NCI-H524 (cell line): ENCODE measurements at regions not wholly inside any gene's neighbourhood (a gene's known extent, or its start where the extent isn't known, plus 50 kb on each side); places are given as distances from the start of the nearest gene placed in this dataset.

ENCODE experiments used
- DNase-seq, 2 experiments: peaks; one replicate each; lab custom pipeline; 2025; lab: John Stamatoyannopoulos, UW

GRCh38 chr12:91852634-91853033 is 293.0 kb downstream of the BTG1 start:
- no peak for DNase-seq

GRCh38 chr12:91851741-91852477 is 293.7 kb downstream of the BTG1 start:
- DNase-seq, result no peak

- DNase-seq, result no peak
Observed at GRCh38 chr12:91846466-91847055, 299.1 kb downstream of the BTG1 start.

GRCh38 chr12:91845365-91845764 is 300.3 kb downstream of the BTG1 start:
- DNase-seq, result no peak

- no peak for DNase-seq
Observed at GRCh38 chr12:91841822-91842221, 303.8 kb downstream of the BTG1 start.

GRCh38 chr12:91836696-91837095 is 308.9 kb downstream of the BTG1 start:
- no peak for DNase-seq

- DNase-seq, result no peak
Observed at GRCh38 chr12:91836264-91836663, 309.4 kb downstream of the BTG1 start.

- DNase-seq, result no peak
Observed at GRCh38 chr12:91835693-91836092, 310.0 kb downstream of the BTG1 start.

GRCh38 chr12:91833780-91834359 is 311.8 kb downstream of the BTG1 start:
- DNase-seq, result no peak

GRCh38 chr12:91825999-91826398 is 319.6 kb downstream of the BTG1 start:
- peak in 1 of 2 experiments; percentile 4 for DNase-seq

- DNase-seq, result peak; percentile 36 to 84
Observed at GRCh38 chr12:91824991-91825390, 320.7 kb downstream of the BTG1 start.

- no peak for DNase-seq
Observed at GRCh38 chr12:91819132-91819447, 326.6 kb downstream of the BTG1 start.

- DNase-seq, result no peak
Observed at GRCh38 chr12:91818227-91819131, 327.2 kb downstream of the BTG1 start.

- no peak for DNase-seq
Observed at GRCh38 chr12:91817517-91817916, 328.1 kb downstream of the BTG1 start.

- DNase-seq, result no peak
Observed at GRCh38 chr12:91813701-91814100, 331.9 kb downstream of the BTG1 start.

- peak; percentile 37 to 60 for DNase-seq
Observed at GRCh38 chr12:91811481-91812287, 334.0 kb downstream of the BTG1 start.

- no peak for DNase-seq
Observed at GRCh38 chr12:91810531-91811451, 334.9 kb downstream of the BTG1 start.

GRCh38 chr12:91810077-91810476 is 335.6 kb downstream of the BTG1 start:
- no peak for DNase-seq

GRCh38 chr12:91805031-91805430 is 340.6 kb downstream of the BTG1 start:
- DNase-seq, result no peak

- no peak for DNase-seq
Observed at GRCh38 chr12:91804533-91804932, 341.1 kb downstream of the BTG1 start.

- no peak for DNase-seq
Observed at GRCh38 chr12:91801048-91801447, 344.6 kb downstream of the BTG1 start.
